Epithelial cell of proximal tubule (primary cell): ENCODE measurements at regions not wholly inside any gene's neighbourhood (a gene's known extent, or its start where the extent isn't known, plus 50 kb on each side); places are given as distances from the start of the nearest gene placed in this dataset.

Experiments used
- DNase-seq: peaks from one replicate; pipeline ENCODE4 v3.0.0-alpha.2; 2011; ENCODE audit warnings: low read depth
- H3K4me3 ChIP-seq: 2 replicates; pipeline ENCODE4 v1.5.1; 2011; ENCODE audit warnings: low read depth, mild to moderate bottlenecking, low read length
- TF ChIP-seq, protein P1 (sequence below): conservative IDR thresholded peaks from 2 replicates; pipeline ENCODE4 v1.5.1; 2012; ENCODE audit warnings: low read depth, mild to moderate bottlenecking, low read length

GRCh38 chr11:130649801-130650200, 201.4 kb downstream of the ADAMTS15 start:
- DNase-seq, result no peak
- H3K4me3 ChIP-seq, result no peak overlapping the region
- TF ChIP-seq, protein P1, sequence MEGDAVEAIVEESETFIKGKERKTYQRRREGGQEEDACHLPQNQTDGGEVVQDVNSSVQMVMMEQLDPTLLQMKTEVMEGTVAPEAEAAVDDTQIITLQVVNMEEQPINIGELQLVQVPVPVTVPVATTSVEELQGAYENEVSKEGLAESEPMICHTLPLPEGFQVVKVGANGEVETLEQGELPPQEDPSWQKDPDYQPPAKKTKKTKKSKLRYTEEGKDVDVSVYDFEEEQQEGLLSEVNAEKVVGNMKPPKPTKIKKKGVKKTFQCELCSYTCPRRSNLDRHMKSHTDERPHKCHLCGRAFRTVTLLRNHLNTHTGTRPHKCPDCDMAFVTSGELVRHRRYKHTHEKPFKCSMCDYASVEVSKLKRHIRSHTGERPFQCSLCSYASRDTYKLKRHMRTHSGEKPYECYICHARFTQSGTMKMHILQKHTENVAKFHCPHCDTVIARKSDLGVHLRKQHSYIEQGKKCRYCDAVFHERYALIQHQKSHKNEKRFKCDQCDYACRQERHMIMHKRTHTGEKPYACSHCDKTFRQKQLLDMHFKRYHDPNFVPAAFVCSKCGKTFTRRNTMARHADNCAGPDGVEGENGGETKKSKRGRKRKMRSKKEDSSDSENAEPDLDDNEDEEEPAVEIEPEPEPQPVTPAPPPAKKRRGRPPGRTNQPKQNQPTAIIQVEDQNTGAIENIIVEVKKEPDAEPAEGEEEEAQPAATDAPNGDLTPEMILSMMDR, result no peak

- H3K4me3 ChIP-seq, result no peak overlapping the region
- TF ChIP-seq, protein P1, result no peak
- DNase-seq, result no peak
These were observed 202.1 kb downstream of the ADAMTS15 start for GRCh38 chr11:130650456-130651030.

GRCh38 chr11:130651066-130651855, 202.8 kb downstream of the ADAMTS15 start:
- DNase-seq, result no peak

DNA sequence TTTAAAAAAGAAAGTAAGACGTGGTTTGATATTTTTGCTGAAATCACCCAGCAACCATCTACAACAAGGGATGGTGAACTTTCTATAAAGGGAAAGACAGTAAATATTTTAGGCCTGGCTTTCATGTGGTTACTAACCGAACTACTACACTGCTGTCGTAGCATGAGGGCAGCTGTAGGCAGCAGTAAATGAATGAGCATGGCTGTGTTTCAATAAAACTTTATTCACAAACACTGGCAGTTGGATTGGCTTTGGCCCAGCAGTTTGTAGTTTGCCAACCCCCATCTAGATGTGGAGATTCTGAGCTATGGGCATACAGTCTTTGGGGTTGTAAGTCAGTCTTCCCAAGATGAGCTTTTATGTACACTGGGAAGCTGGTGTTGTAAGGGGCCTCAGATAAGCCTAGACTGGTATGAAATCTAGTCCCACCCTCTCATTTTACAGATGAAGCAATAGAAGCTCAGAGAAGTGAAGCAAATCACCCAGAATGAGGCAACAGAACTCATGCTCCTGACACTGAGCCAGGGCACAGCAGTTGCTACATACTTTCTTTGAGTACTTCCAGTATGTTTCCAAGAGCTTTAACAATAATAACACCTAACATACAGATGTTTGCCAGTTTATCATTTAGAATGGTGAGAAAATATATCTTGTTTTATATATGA, 204.4 kb downstream of the ADAMTS15 start:
- DNase-seq, result peak; percentile 92
- H3K4me3 ChIP-seq, result no peak overlapping the region
- TF ChIP-seq, protein P1, result no peak

More at GRCh38 chr11:130651066-130651855, 202.8 kb downstream of the ADAMTS15 start:
- TF ChIP-seq, protein P1, result no peak
- no peak overlapping the region for H3K4me3 ChIP-seq

- peak; percentile 82 for DNase-seq
- TF ChIP-seq, protein P1, result no peak
- no peak overlapping the region for H3K4me3 ChIP-seq
These were observed 205.6 kb downstream of the ADAMTS15 start for GRCh38 chr11:130653838-130654636.

DNA sequence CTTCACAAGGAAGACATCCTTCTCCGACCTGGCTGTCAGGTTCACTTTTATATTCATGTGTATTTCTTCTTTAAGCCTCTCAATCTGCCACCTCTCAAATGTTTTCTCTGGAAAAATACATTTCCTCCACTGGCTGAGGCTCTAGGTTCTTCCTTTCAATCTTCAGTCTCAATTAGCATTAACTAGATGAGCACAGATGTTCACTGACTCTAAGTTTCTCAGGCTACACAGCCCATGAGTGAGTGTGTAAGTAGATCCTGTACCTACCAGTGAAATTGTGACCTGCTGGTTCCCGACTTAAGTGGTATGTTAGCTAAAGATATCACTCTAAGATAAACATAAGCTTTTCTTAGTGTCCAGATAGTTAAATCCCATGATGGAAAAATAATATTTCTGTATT, 206.9 kb downstream of the ADAMTS15 start:
- TF ChIP-seq, protein P1, result no peak
- DNase-seq, result no peak
- no peak overlapping the region for H3K4me3 ChIP-seq
